GM12878 (cell line): ENCODE measurements at regions not wholly inside any gene's neighbourhood (a gene's known extent, or its start where the extent isn't known, plus 50 kb on each side); places are given as distances from the start of the nearest gene placed in this dataset.

Experiments
- ATF3 ChIP-seq: IDR thresholded peaks from 2 replicates; pipeline ENCODE4 v1.6.1; 2011; ENCODE audit warnings: low read depth, mild to moderate bottlenecking, low read length, moderate library complexity, borderline replicate concordance; ENCODE audit errors: extremely low read depth
- FOS ChIP-seq: IDR thresholded peaks from 3 replicates; pipeline ENCODE4 v1.6.1; 2011; ENCODE audit warnings: borderline replicate concordance; ENCODE audit not compliant: insufficient read length; ENCODE audit errors: extremely low read depth
- REST ChIP-seq: IDR thresholded peaks from 2 replicates; pipeline ENCODE4 v1.6.1; 2012; ENCODE audit warnings: mild to moderate bottlenecking, low read depth, low read length
- ZBTB40 ChIP-seq: fragments of 450-650 bp; IDR thresholded peaks from 2 replicates; pipeline ENCODE4 v1.6.1; 2016; ENCODE audit warnings: mild to moderate bottlenecking, moderate library complexity, borderline replicate concordance

GRCh38 chr2:7730449-7730848 lies 813.2 kb downstream of the RNF144A start:
- TF ChIP-seq ZBTB40 (no peak), ATF3 (no peak), REST (no peak), FOS (no peak)
